ENCODE measurements at regions not wholly inside any gene's neighbourhood (a gene's known extent, or its start where the extent isn't known, plus 50 kb on each side); places are given as distances from the start of the nearest gene placed in this dataset.

GRCh38 chr12:43180242-43180641, 371.8 kb downstream of the ADAMTS20 start:
- no peak for TF ChIP-seq CTCF (conservative IDR thresholded peaks at IDR 0.05; ENCODE audit: low read depth, low read length)
- DNase-seq (ENCODE audit: low read depth), result no peak
- no peak overlapping the region for H3K4me3 ChIP-seq (ENCODE audit: low read length)

- H3K4me3 ChIP-seq (ENCODE audit: low read length), result no peak overlapping the region
- no peak for TF ChIP-seq CTCF (conservative IDR thresholded peaks at IDR 0.05; ENCODE audit: low read depth, low read length)
- no peak for DNase-seq (ENCODE audit: low read depth)
These were observed 372.5 kb downstream of the ADAMTS20 start for GRCh38 chr12:43179486-43179885.

- no peak for DNase-seq (ENCODE audit: low read depth)
- TF ChIP-seq CTCF (conservative IDR thresholded peaks at IDR 0.05; ENCODE audit: low read depth, low read length), result no peak
- no peak overlapping the region for H3K4me3 ChIP-seq (ENCODE audit: low read length)
These were observed 374.7 kb downstream of the ADAMTS20 start for GRCh38 chr12:43177276-43177675.

GRCh38 chr12:43169115-43169681, 382.8 kb downstream of the ADAMTS20 start:
- no peak overlapping the region for H3K4me3 ChIP-seq (ENCODE audit: low read length)
- no peak for TF ChIP-seq CTCF (conservative IDR thresholded peaks at IDR 0.05; ENCODE audit: low read depth, low read length)
- no peak for DNase-seq (ENCODE audit: low read depth)

GRCh38 chr12:43167691-43168090, 384.3 kb downstream of the ADAMTS20 start:
- H3K4me3 ChIP-seq (ENCODE audit: low read length), result no peak overlapping the region
- TF ChIP-seq CTCF (conservative IDR thresholded peaks at IDR 0.05; ENCODE audit: low read depth, low read length), result no peak
- no peak for DNase-seq (ENCODE audit: low read depth)

GRCh38 chr12:43165351-43165750, 386.7 kb downstream of the ADAMTS20 start:
- no peak overlapping the region for H3K4me3 ChIP-seq (ENCODE audit: low read length)
- DNase-seq (ENCODE audit: low read depth), result no peak
- TF ChIP-seq CTCF (conservative IDR thresholded peaks at IDR 0.05; ENCODE audit: low read depth, low read length), result no peak

GRCh38 chr12:43162138-43162537, 389.9 kb downstream of the ADAMTS20 start:
- DNase-seq (ENCODE audit: low read depth), result no peak
- no peak overlapping the region for H3K4me3 ChIP-seq (ENCODE audit: low read length)
- no peak for TF ChIP-seq CTCF (conservative IDR thresholded peaks at IDR 0.05; ENCODE audit: low read depth, low read length)

Data from retinal pigment epithelial cell (primary cell).